ENCODE measurements at regions not wholly inside any gene's neighbourhood (a gene's known extent, or its start where the extent isn't known, plus 50 kb on each side); places are given as distances from the start of the nearest gene placed in this dataset.
A peak's percentile ranks its signal among the peaks of the same experiment; 100 is the strongest.

DNA sequence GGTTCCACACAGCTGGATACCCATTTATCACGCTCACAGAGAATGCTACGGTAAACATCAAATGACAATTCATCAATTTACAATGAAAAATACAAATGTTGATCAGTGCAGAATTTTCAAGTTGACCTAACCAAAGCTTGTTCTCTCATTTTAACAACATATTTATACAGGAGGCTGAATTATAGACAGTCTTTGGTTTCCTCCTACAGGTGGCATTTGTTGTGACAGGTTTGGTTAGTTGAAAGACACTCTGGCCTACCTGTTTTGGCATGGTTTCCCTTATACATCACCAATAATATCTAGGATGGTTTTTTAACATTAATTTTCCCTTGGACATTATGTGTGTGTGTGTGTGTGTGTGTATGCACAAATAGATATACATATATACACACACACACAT lies 642.5 kb upstream of the MMS22L start:
- Histone ChIP-seq H3K27ac (ENCODE audit: low read depth, low read length) (no peak overlapping the region), H3K23ac (ENCODE audit: insufficient read length) (no peak overlapping the region), H3K27me3 (replicated peaks in 1 of 4; ENCODE audit: control insufficient read depth in 3 of 4, extremely low read depth in 1 of 4, insufficient read depth in 3 of 4, low read length in 3 of 4) (no peaks in the 10 kb centered on the region), H2BK5ac (ENCODE audit: low read depth, low read length) (no peak overlapping the region), H3K9ac (replicated peaks in 1 of 4; ENCODE audit: extremely low read depth in 1 of 4, low read depth in 3 of 4, low read length in 3 of 4) (no peak overlapping the region), H2BK12ac (ENCODE audit: low read depth, low read length) (no peak overlapping the region), H2AK5ac (ENCODE audit: low read depth, low read length) (no peak overlapping the region), H2AFZ (ENCODE audit: low read length) (peak overlapping the region; percentile 25; the same call in 1 of the 2 replicates), H4K91ac (replicated peaks; ENCODE audit: insufficient read length, low read length) (no peak overlapping the region), H3K36me3 (ENCODE audit: control insufficient read depth in 2 of 4, insufficient read depth in 4 of 4, low read length in 3 of 4) (no peaks in the 10 kb centered on the region), H3K79me2 (ENCODE audit: control insufficient read depth in 1 of 2, insufficient read depth in 2 of 2, low read length in 2 of 2) (no peaks in the 10 kb centered on the region), H3K4me1 (replicated peaks in 1 of 4; ENCODE audit: control insufficient read depth in 3 of 4, insufficient read depth in 4 of 4, low read length in 3 of 4) (peaks cover 0 to 4% (median 3%) of the 10 kb centered on the region in 4 experiments; a peak in 2 of 7 replicates), H2BK15ac (ENCODE audit: low read length) (no peak overlapping the region), H2BK120ac (replicated peaks; ENCODE audit: low read depth, low read length) (no peak overlapping the region), H4K8ac (ENCODE audit: extremely low read depth, insufficient read depth, low read length) (no peak overlapping the region), H3K14ac (ENCODE audit: insufficient read length) (no peak overlapping the region), H2BK20ac (ENCODE audit: low read length) (no peak overlapping the region), H3K4me2 (ENCODE audit: insufficient read depth in 1 of 2, low read depth in 2 of 2, low read length in 2 of 2) (no peak overlapping the region), H3K79me1 (ENCODE audit: low read depth, low read length) (no peaks in the 10 kb centered on the region), H4K5ac (ENCODE audit: insufficient read length, low read depth, low read length) (no peak overlapping the region), H3K4me3 (ENCODE audit: extremely low read depth in 1 of 4, insufficient read depth in 2 of 4, low read depth in 3 of 4, low read length in 4 of 4) (no peak overlapping the region), H3K23me2 (ENCODE audit: low read depth, low read length) (no peaks in the 10 kb centered on the region), H3K56ac (replicated peaks; ENCODE audit: insufficient read length, low read depth, low read length) (no peak overlapping the region), H3K18ac (ENCODE audit: extremely low read depth, low read length) (no peak overlapping the region), H4K20me1 (replicated peaks in 1 of 2; ENCODE audit: control insufficient read depth in 1 of 2, insufficient read depth in 2 of 2, low read length in 2 of 2) (no peaks in the 10 kb centered on the region), H3K4ac (replicated peaks; ENCODE audit: insufficient read length, low read depth, low read length) (no peak overlapping the region), H3K9me3 (ENCODE audit: insufficient read depth in 2 of 2, low read depth in 1 of 2, low read length in 1 of 2) (no peaks in the 10 kb centered on the region)
- ChIA-PET CTCF (ENCODE audit: partially characterized antibody) (interaction anchor here (0.7 to 2.7 kb wide), 17 partner anchors 9 to 390 kb away, joined by 3 to 28 read pairs (median 4); no protein-coding TSS in a partner anchor), POLR2A (ENCODE audit: partially characterized antibody) (no interaction called here)
- TF ChIP-seq, protein P1, sequence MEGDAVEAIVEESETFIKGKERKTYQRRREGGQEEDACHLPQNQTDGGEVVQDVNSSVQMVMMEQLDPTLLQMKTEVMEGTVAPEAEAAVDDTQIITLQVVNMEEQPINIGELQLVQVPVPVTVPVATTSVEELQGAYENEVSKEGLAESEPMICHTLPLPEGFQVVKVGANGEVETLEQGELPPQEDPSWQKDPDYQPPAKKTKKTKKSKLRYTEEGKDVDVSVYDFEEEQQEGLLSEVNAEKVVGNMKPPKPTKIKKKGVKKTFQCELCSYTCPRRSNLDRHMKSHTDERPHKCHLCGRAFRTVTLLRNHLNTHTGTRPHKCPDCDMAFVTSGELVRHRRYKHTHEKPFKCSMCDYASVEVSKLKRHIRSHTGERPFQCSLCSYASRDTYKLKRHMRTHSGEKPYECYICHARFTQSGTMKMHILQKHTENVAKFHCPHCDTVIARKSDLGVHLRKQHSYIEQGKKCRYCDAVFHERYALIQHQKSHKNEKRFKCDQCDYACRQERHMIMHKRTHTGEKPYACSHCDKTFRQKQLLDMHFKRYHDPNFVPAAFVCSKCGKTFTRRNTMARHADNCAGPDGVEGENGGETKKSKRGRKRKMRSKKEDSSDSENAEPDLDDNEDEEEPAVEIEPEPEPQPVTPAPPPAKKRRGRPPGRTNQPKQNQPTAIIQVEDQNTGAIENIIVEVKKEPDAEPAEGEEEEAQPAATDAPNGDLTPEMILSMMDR (IDR thresholded peaks at IDR 0.05; ENCODE audit: control extremely low read depth in 1 of 3, insufficient read depth in 1 of 3, low read depth in 1 of 3, low read length in 3 of 3) = peak in 2 of 3 experiments; percentile 35 to 50; a peak in 2 of 4 replicates
- peak; percentile 76 for TF ChIP-seq RAD21 (IDR thresholded peaks at IDR 0.05 in 1 of 2, conservative IDR thresholded peaks at IDR 0.05 in 1 of 2; ENCODE audit: low read depth in 2 of 2, low read length in 2 of 2)
- no peak for TF ChIP-seq NANOG (IDR thresholded peaks at IDR 0.05; ENCODE audit: insufficient read depth, low read depth, low read length, poor library complexity, severe bottlenecking)
- FAIRE-seq (no peak), DNase-seq (ENCODE audit: low read depth in 1 of 2, low spot score in 2 of 2) (no peak)
- 89% methylated on average over 2 of the region's 2 CpGs; no CpG with 5 or more reads in 1 of the 2 experiments for WGBS, 2 experiments (ENCODE audit: extremely low coverage in 1 of 2, insufficient coverage in 1 of 2, insufficient read length in 1 of 2, insufficient replicate concordance in 2 of 2, low coverage in 1 of 2, low lambda C conversion rate in 2 of 2, missing lambda C conversion rate in 1 of 2)
